Central memory CD8-positive, alpha-beta T cell (primary cell): ENCODE measurements at regions not wholly inside any gene's neighbourhood (a gene's known extent, or its start where the extent isn't known, plus 50 kb on each side); places are given as distances from the start of the nearest gene placed in this dataset.
"Not testable (repeated sequence)": the region's sequence is repeated elsewhere in the genome, so short reads cannot be mapped to it uniquely, and the experiment has no call there.

Experiments
- ATAC-seq: fragments of 150-1000 bp; cut with Tn5 transposase; replicated peaks from 2 replicates; pipeline ENCODE4 v1.10.0; 2022; ENCODE audit warnings: mild to moderate bottlenecking, moderate FRiP score, moderate number of reproducible peaks; ENCODE audit not compliant: poor library complexity, severe bottlenecking; ENCODE audit errors: extremely low read depth
- DNase-seq, 2 donors: peaks; one replicate each; pipeline ENCODE4 v3.0.0; 2021; ENCODE audit warnings: low spot score in 2 of 2
- H3K27ac Mint-ChIP-seq: one replicate; pipeline ENCODE4 v1.8.0; 2022; ENCODE audit warnings: low read depth, mild to moderate bottlenecking, moderate library complexity, mixed read lengths
- H3K27me3 Mint-ChIP-seq: one replicate; pipeline ENCODE4 v1.8.0; 2022; ENCODE audit warnings: mixed read lengths
- H3K36me3 Mint-ChIP-seq: one replicate; pipeline ENCODE4 v1.8.0; 2022; ENCODE audit warnings: mild to moderate bottlenecking, moderate library complexity, mixed read lengths; ENCODE audit not compliant: insufficient read depth
- H3K4me1 Mint-ChIP-seq: one replicate; pipeline ENCODE4 v1.8.0; 2022; ENCODE audit warnings: mixed read lengths
- H3K4me3 Mint-ChIP-seq: one replicate; pipeline ENCODE4 v1.8.0; 2022; ENCODE audit warnings: mild to moderate bottlenecking, moderate library complexity, mixed read lengths
- H3K9me3 Mint-ChIP-seq: one replicate; pipeline ENCODE4 v1.8.0; 2022; ENCODE audit warnings: mixed read lengths

- H3K9me3 Mint-ChIP-seq, H3K4me1 Mint-ChIP-seq, H3K36me3 Mint-ChIP-seq, DNase-seq, H3K27ac Mint-ChIP-seq, H3K4me3 Mint-ChIP-seq, ATAC-seq: not testable (repeated sequence)
- H3K27me3 Mint-ChIP-seq = peaks cover 56% of the 10 kb centered on the region
Measured at GRCh38 chr2:234697300-234697876, 200.5 kb upstream of the ARL4C start.

- DNase-seq (no peak), ATAC-seq (no peak)
- H3K4me1 Mint-ChIP-seq = no peaks in the 10 kb centered on the region
- no peak overlapping the region for H3K4me3 Mint-ChIP-seq
- H3K27me3 Mint-ChIP-seq = peaks cover 68% of the 10 kb centered on the region
- no peak overlapping the region for H3K27ac Mint-ChIP-seq
- H3K36me3 Mint-ChIP-seq = no peaks in the 10 kb centered on the region
- no peaks in the 10 kb centered on the region for H3K9me3 Mint-ChIP-seq
Measured at GRCh38 chr2:234695981-234696380, 199.1 kb upstream of the ARL4C start.

- no peaks in the 10 kb centered on the region for H3K36me3 Mint-ChIP-seq
- H3K9me3 Mint-ChIP-seq = no peaks in the 10 kb centered on the region
- H3K27ac Mint-ChIP-seq = no peak overlapping the region
- peaks cover 69% of the 10 kb centered on the region for H3K27me3 Mint-ChIP-seq
- H3K4me3 Mint-ChIP-seq = no peak overlapping the region
- H3K4me1 Mint-ChIP-seq = no peaks in the 10 kb centered on the region
- DNase-seq (no peak), ATAC-seq (no peak)
Measured at GRCh38 chr2:234694244-234695013, 197.5 kb upstream of the ARL4C start.

DNA sequence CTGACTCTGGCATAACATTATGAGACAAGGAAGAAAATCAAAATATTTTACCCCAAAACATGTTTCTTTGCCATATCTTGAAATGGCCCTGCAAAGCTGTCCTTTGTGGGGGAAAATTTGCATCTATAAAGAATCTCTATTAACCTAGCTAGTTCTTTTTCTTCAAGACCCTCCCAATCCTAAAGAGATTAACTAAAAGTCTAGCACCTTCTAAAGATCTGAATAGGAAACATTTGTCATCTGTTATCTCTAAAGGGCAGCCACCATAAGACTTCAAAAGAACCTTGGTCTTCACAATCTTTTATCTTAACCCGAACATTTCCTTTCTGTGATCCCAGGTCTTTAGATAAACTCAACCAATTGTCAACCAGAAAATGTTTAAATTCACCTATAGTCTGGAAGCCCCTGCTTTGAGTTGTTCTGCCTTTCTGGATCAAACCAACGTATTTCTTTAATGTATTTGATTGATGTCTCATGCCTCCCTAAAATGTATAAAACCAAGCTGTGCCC is 196.9 kb upstream of the ARL4C start:
- not testable (repeated sequence) for H3K4me1 Mint-ChIP-seq, H3K9me3 Mint-ChIP-seq, H3K27ac Mint-ChIP-seq, ATAC-seq, H3K36me3 Mint-ChIP-seq, H3K4me3 Mint-ChIP-seq, DNase-seq
- peaks cover 62% of the 10 kb centered on the region for H3K27me3 Mint-ChIP-seq

DNA sequence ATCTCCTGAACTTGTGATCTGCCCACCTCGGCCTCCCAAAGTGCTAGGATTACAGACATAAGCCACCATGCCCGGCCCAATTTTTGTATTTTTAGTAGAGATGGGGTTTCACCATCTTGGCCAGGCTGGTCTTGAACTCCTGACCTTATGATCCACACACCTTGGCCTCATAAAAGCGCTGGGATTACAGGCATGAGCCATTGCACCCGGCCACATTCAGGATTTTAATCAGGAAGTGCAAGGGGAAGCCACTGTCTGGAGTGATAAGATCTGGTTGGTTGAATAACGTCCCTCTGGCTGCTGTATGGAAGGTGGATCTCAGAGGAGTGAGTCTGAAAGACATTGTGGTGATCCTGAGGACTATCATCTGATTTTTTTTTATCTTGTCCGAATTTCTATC is 196.3 kb upstream of the ARL4C start:
- H3K9me3 Mint-ChIP-seq, ATAC-seq, H3K4me3 Mint-ChIP-seq, DNase-seq, H3K27ac Mint-ChIP-seq, H3K4me1 Mint-ChIP-seq, H3K36me3 Mint-ChIP-seq: not testable (repeated sequence)
- H3K27me3 Mint-ChIP-seq = peaks cover 60% of the 10 kb centered on the region

DNA sequence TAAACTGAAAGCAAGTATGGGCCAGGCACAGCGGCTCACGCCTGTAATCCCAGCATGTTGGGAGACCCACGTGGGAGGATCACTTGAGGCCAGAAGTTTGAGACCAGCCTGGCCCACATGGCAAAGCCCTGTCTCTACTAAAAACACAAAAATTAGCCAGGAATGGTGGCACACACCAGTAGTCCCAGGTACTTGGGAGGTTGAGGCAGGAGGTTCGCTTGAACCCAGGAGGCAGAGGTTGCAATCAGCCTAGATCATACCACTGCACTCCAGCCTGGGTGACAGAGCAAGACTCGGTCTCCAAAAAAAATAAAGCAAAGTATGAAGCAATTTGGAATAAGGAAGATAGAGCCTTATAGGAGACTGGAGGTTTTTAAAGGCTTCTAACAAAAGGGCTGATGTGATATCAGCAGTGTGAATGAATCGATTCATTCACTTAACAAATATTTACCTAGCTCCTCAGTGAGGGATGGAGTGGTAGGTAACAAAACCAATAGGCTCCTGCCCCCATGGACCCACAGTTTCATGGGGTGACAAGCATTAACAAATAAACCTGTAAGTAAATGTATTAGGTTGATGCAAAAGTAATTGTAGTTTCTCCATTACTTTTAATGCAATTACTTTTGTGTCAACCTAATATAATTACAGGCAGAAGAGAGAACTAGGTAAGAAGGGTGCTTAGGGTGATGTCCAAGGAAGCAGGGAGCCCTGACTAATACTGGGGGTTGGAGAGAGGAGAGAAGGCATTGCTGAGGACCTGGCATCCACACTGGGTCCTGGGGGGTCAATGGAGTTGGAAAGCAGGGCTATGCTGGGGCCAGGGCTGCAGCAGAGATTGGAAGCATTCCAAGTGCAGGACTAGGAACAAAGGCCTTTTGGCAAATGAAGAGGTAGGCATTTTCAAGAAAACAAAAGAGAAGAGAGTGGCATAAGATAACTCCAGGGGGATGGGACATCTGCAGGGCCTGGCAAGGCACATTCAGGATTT is 195.4 kb upstream of the ARL4C start:
- no peak overlapping the region for H3K4me3 Mint-ChIP-seq
- H3K9me3 Mint-ChIP-seq = no peaks in the 10 kb centered on the region
- no peaks in the 10 kb centered on the region for H3K36me3 Mint-ChIP-seq
- no peak for DNase-seq
- no peak for ATAC-seq
- no peaks in the 10 kb centered on the region for H3K4me1 Mint-ChIP-seq
- H3K27me3 Mint-ChIP-seq = peaks cover 60% of the 10 kb centered on the region
- no peak overlapping the region for H3K27ac Mint-ChIP-seq

DNA sequence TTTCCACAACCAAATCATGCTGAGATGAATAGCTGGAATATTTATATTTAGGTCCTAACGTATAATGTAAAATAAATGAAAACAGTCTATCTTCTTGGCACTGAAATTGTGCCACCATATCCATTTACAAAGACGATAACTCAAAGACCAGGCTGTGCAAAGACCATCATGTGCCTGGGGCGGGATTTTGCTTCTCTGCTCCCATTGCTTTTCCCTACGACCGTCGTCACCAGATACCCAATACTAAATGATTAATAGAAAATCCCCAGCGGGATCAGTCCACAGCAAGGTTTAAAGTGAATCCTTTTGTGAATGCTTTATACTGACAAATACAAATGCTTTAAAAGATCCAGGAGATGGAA is 194.3 kb upstream of the ARL4C start:
- H3K9me3 Mint-ChIP-seq = no peaks in the 10 kb centered on the region
- DNase-seq (no peak), ATAC-seq (no peak)
- H3K27me3 Mint-ChIP-seq = peaks cover 62% of the 10 kb centered on the region
- H3K27ac Mint-ChIP-seq = no peak overlapping the region
- no peak overlapping the region for H3K4me3 Mint-ChIP-seq
- no peaks in the 10 kb centered on the region for H3K4me1 Mint-ChIP-seq
- no peaks in the 10 kb centered on the region for H3K36me3 Mint-ChIP-seq

GRCh38 chr2:234690569-234691213 is 193.8 kb upstream of the ARL4C start:
- no peak overlapping the region for H3K4me3 Mint-ChIP-seq
- H3K9me3 Mint-ChIP-seq = no peaks in the 10 kb centered on the region
- peaks cover 61% of the 10 kb centered on the region for H3K27me3 Mint-ChIP-seq
- ATAC-seq = no peak
- DNase-seq = no peak
- no peak overlapping the region for H3K27ac Mint-ChIP-seq
- no peaks in the 10 kb centered on the region for H3K36me3 Mint-ChIP-seq
- H3K4me1 Mint-ChIP-seq = no peaks in the 10 kb centered on the region

- Mint-ChIP-seq H3K4me1 (no peaks in the 10 kb centered on the region), H3K36me3 (no peaks in the 10 kb centered on the region), H3K4me3 (no peak overlapping the region), H3K27me3 (peaks cover 54% of the 10 kb centered on the region), H3K27ac (no peak overlapping the region), H3K9me3 (no peaks in the 10 kb centered on the region)
- ATAC-seq = no peak
- no peak for DNase-seq
Measured at GRCh38 chr2:234689911-234690379, 193.1 kb upstream of the ARL4C start.

DNA sequence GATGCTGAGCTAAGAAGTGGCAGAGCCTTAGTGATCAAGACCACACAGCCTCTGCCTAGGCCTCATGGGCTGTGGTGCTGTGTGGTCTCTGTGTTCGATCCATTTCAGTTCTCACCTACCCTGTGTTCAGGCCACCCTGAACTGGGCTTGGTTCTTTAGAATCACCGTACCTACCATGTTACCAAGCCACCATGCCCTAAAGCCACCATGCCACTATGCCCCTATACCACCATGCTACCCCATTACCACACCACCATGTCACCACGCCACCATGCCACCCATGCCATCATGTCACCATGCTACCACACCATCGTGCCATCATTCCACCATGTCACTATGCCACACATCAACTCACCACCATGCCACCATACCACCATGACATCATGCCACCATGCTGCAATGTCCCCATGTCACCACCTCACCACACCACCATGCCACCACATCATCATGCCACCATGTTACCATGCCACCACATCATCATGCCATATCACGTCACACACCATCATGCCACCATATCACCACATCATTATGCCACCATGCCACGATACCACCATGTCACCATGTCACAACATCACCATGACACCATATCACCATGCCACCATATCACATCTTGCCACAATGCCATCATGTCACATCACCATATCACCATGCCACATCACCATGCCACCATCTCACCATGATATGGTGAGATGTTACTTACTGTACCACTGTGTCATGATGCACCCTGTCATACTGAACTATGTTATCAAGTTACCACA is 191.0 kb upstream of the ARL4C start:
- DNase-seq = no peak
- H3K27ac Mint-ChIP-seq = no peak overlapping the region
- H3K9me3 Mint-ChIP-seq = peaks cover 2% of the 10 kb centered on the region
- no peak for ATAC-seq
- H3K36me3 Mint-ChIP-seq = no peaks in the 10 kb centered on the region
- H3K4me3 Mint-ChIP-seq = no peak overlapping the region
- peaks cover 35% of the 10 kb centered on the region for H3K27me3 Mint-ChIP-seq
- no peaks in the 10 kb centered on the region for H3K4me1 Mint-ChIP-seq

DNA sequence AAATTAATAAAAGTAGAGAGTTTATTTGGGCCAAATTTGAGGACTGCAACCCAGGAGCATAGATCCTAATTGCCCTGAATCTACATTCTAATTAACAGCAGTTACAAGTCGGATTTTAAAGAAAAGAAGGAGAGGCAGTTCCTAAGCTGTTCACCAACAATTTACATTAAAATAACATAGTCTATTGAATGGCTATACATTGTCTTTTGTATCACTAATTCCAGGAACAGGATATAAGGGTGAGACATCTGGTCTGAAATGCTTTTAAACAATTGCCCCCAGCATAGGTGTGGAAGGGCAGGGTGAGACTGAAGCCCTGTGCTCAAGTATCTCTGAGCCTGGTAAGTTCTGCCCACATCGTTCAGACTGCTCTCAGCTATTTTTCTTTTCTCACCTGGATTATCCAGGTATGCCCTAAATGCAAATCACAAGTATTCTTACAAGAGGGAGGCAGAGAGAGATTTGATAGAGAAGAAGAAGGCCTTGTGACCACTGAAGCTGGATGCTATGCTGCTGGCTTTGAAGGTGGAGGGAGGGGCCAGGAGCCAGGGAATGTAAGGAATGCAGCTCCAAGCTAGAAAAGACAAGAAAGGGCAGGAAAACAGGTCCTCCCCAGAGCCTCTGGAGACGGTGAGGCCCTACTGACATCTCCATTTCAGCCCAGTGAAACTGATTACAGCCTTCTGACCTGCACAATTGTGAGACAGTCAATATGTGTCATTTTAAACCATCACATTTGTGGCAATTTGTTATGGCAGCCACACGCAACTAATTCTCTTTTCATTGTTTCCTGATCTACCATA is 189.4 kb upstream of the ARL4C start:
- Mint-ChIP-seq H3K9me3 (peaks cover 7% of the 10 kb centered on the region), H3K27me3 (peaks cover 19% of the 10 kb centered on the region), H3K27ac (no peak overlapping the region), H3K4me3 (no peak overlapping the region), H3K4me1 (no peaks in the 10 kb centered on the region), H3K36me3 (no peaks in the 10 kb centered on the region)
- DNase-seq (no peak), ATAC-seq (no peak)
